Stimulated activated effector memory CD8-positive, alpha-beta T cell treated with anti-CD3 and anti-CD28 coated beads, Interleukin-12 subunit alpha, Interleukin-12 subunit beta, amount 100 ng/mL, for 72 hours (primary cell): ENCODE measurements at regions not wholly inside any gene's neighbourhood (a gene's known extent, or its start where the extent isn't known, plus 50 kb on each side); places are given as distances from the start of the nearest gene placed in this dataset.

ENCODE experiments used
- ATAC-seq: fragments of 150-1000 bp; cut with Tn5 transposase; 2 replicates; pipeline ENCODE4 v1.10.0; 2021
- DNase-seq, 2 donors: peaks; one replicate each; pipeline ENCODE4 v3.0.0; 2021 to 2022; ENCODE audit warnings: low spot score in 2 of 2
- H3K27ac Mint-ChIP-seq: one replicate; pipeline ENCODE4 v1.8.0; 2022; ENCODE audit warnings: mild to moderate bottlenecking, mixed read lengths
- H3K36me3 Mint-ChIP-seq: one replicate; pipeline ENCODE4 v1.8.0; 2022; ENCODE audit warnings: mild to moderate bottlenecking, mixed read lengths
- H3K4me1 Mint-ChIP-seq: one replicate; pipeline ENCODE4 v1.8.0; 2022; ENCODE audit warnings: mixed read lengths
- H3K4me3 Mint-ChIP-seq: one replicate; pipeline ENCODE4 v1.8.0; 2022; ENCODE audit warnings: mild to moderate bottlenecking, mixed read lengths
- H3K9me3 Mint-ChIP-seq: one replicate; pipeline ENCODE4 v1.8.0; 2022; ENCODE audit warnings: mixed read lengths

- ATAC-seq, result no peak
- Mint-ChIP-seq H3K36me3 (no peaks in the 10 kb centered on the region), H3K4me3 (no peak overlapping the region), H3K9me3 (no peaks in the 10 kb centered on the region), H3K4me1 (no peaks in the 10 kb centered on the region), H3K27ac (no peak overlapping the region)
- no peak for DNase-seq
Observed at GRCh38 chr17:27232328-27232727, 61.6 kb upstream of the WSB1 start.

- Mint-ChIP-seq H3K4me1 (peaks cover under 1% of the 10 kb centered on the region), H3K4me3 (no peak overlapping the region), H3K27ac (no peak overlapping the region), H3K9me3 (no peaks in the 10 kb centered on the region), H3K36me3 (peaks cover under 1% of the 10 kb centered on the region)
- no peak for ATAC-seq
- DNase-seq, result peak in 1 of 2 donors; percentile 17
Observed at GRCh38 chr17:27233059-27233458, 60.9 kb upstream of the WSB1 start.

- no peak overlapping the region for H3K27ac Mint-ChIP-seq
- peaks cover 7% of the 10 kb centered on the region for H3K4me1 Mint-ChIP-seq
- H3K9me3 Mint-ChIP-seq, result no peaks in the 10 kb centered on the region
- peaks cover 6% of the 10 kb centered on the region for H3K36me3 Mint-ChIP-seq
- DNase-seq (no peak), ATAC-seq (no peak)
- no peak overlapping the region for H3K4me3 Mint-ChIP-seq
Observed at GRCh38 chr17:27233776-27234175, 60.1 kb upstream of the WSB1 start.

GRCh38 chr17:27236717-27237315 lies 57.1 kb upstream of the WSB1 start:
- peaks cover 6% of the 10 kb centered on the region for H3K36me3 Mint-ChIP-seq
- ATAC-seq (no peak), DNase-seq (peak; percentile 72 to 88)
- no peak overlapping the region for H3K4me3 Mint-ChIP-seq
- H3K4me1 Mint-ChIP-seq, result peaks cover 20% of the 10 kb centered on the region
- no peak overlapping the region for H3K27ac Mint-ChIP-seq
- no peaks in the 10 kb centered on the region for H3K9me3 Mint-ChIP-seq

- peaks cover 6% of the 10 kb centered on the region for H3K36me3 Mint-ChIP-seq
- no peaks in the 10 kb centered on the region for H3K9me3 Mint-ChIP-seq
- DNase-seq (no peak), ATAC-seq (no peak)
- peak overlapping the region; percentile 51 for H3K4me3 Mint-ChIP-seq
- H3K27ac Mint-ChIP-seq, result peak overlapping the region; percentile 73
- peaks cover 22% of the 10 kb centered on the region for H3K4me1 Mint-ChIP-seq
Observed at GRCh38 chr17:27237890-27238289, 56.0 kb upstream of the WSB1 start.

- H3K27ac Mint-ChIP-seq, result peak overlapping the region; percentile 73
- peaks cover 22% of the 10 kb centered on the region for H3K4me1 Mint-ChIP-seq
- peak; percentile 88 for ATAC-seq
- no peaks in the 10 kb centered on the region for H3K9me3 Mint-ChIP-seq
- peak overlapping the region; percentile 51 for H3K4me3 Mint-ChIP-seq
- peak in 1 of 2 donors; percentile 56 for DNase-seq
- H3K36me3 Mint-ChIP-seq, result peaks cover 6% of the 10 kb centered on the region
Observed at GRCh38 chr17:27239046-27239445, 54.9 kb upstream of the WSB1 start.

GRCh38 chr17:27239584-27239983 lies 54.3 kb upstream of the WSB1 start:
- no peak overlapping the region for H3K4me3 Mint-ChIP-seq
- H3K27ac Mint-ChIP-seq, result no peak overlapping the region
- no peaks in the 10 kb centered on the region for H3K9me3 Mint-ChIP-seq
- peaks cover 6% of the 10 kb centered on the region for H3K36me3 Mint-ChIP-seq
- no peak for ATAC-seq
- DNase-seq, result no peak
- H3K4me1 Mint-ChIP-seq, result peaks cover 22% of the 10 kb centered on the region

GRCh38 chr17:27240086-27240801 lies 53.7 kb upstream of the WSB1 start:
- H3K4me3 Mint-ChIP-seq, result no peak overlapping the region
- peaks cover 28% of the 10 kb centered on the region for H3K4me1 Mint-ChIP-seq
- no peak overlapping the region for H3K27ac Mint-ChIP-seq
- no peaks in the 10 kb centered on the region for H3K9me3 Mint-ChIP-seq
- DNase-seq (no peak), ATAC-seq (no peak)
- peaks cover 6% of the 10 kb centered on the region for H3K36me3 Mint-ChIP-seq

- DNase-seq, result no peak
- Mint-ChIP-seq H3K9me3 (no peaks in the 10 kb centered on the region), H3K27ac (no peak overlapping the region), H3K4me3 (no peak overlapping the region), H3K36me3 (peaks cover 6% of the 10 kb centered on the region), H3K4me1 (peaks cover 32% of the 10 kb centered on the region)
- ATAC-seq, result no peak
Observed at GRCh38 chr17:27240802-27241155, 53.1 kb upstream of the WSB1 start.

- Mint-ChIP-seq H3K4me3 (no peak overlapping the region), H3K4me1 (peaks cover 32% of the 10 kb centered on the region), H3K36me3 (peaks cover 6% of the 10 kb centered on the region), H3K27ac (no peak overlapping the region), H3K9me3 (no peaks in the 10 kb centered on the region)
- ATAC-seq (peak; percentile 67), DNase-seq (no peak)
Observed at GRCh38 chr17:27241346-27241946, 52.5 kb upstream of the WSB1 start.

GRCh38 chr17:27242951-27243350 lies 51.0 kb upstream of the WSB1 start:
- no peaks in the 10 kb centered on the region for H3K9me3 Mint-ChIP-seq
- ATAC-seq, result no peak
- peaks cover 32% of the 10 kb centered on the region for H3K4me1 Mint-ChIP-seq
- H3K4me3 Mint-ChIP-seq, result no peak overlapping the region
- peaks cover 6% of the 10 kb centered on the region for H3K36me3 Mint-ChIP-seq
- H3K27ac Mint-ChIP-seq, result no peak overlapping the region
- DNase-seq, result no peak

- Mint-ChIP-seq H3K9me3 (no peaks in the 10 kb centered on the region), H3K4me3 (no peak overlapping the region), H3K4me1 (peaks cover 23% of the 10 kb centered on the region), H3K27ac (no peak overlapping the region), H3K36me3 (no peaks in the 10 kb centered on the region)
- ATAC-seq (no peak), DNase-seq (no peak)
Observed at GRCh38 chr17:27244011-27244410, 49.9 kb upstream of the WSB1 start.
